Epithelial cell of esophagus (primary cell): ENCODE measurements at regions not wholly inside any gene's neighbourhood (a gene's known extent, or its start where the extent isn't known, plus 50 kb on each side); places are given as distances from the start of the nearest gene placed in this dataset.
A peak's percentile ranks its signal among the peaks of the same experiment; 100 is the strongest.
"Not testable (repeated sequence)": the region's sequence is repeated elsewhere in the genome, so short reads cannot be mapped to it uniquely, and the experiment has no call there.

Experiments
- DNase-seq: peaks from one replicate; pipeline ENCODE4 v3.0.0; 2010; ENCODE audit warnings: low read depth
- H3K4me3 ChIP-seq: 2 replicates; pipeline ENCODE4 v1.5.1; 2011; ENCODE audit warnings: mild to moderate bottlenecking, low read length, control low read depth
- CTCF ChIP-seq: IDR thresholded peaks from 2 replicates; pipeline ENCODE4 v1.5.1; 2011; ENCODE audit warnings: low read depth, mild to moderate bottlenecking, low read length, control low read depth, inconsistent platforms; ENCODE audit not compliant: insufficient read depth; ENCODE audit errors: missing control alignments

- H3K4me3 ChIP-seq: no peak overlapping the region
- TF ChIP-seq CTCF: no peak
- peak; percentile 88 for DNase-seq
These were observed 592.4 kb downstream of the CSNK1G3 start for GRCh38 chr5:124104344-124104743.

GRCh38 chr5:124103671-124104070 is 591.7 kb downstream of the CSNK1G3 start:
- peak; percentile 87 for DNase-seq
- TF ChIP-seq CTCF: no peak

GRCh38 chr5:124103056-124103455 is 591.1 kb downstream of the CSNK1G3 start:
- not testable (repeated sequence) for H3K4me3 ChIP-seq
- peak; percentile 42 for DNase-seq

More at GRCh38 chr5:124103671-124104070, 591.7 kb downstream of the CSNK1G3 start:
- no peak overlapping the region for H3K4me3 ChIP-seq

- H3K4me3 ChIP-seq: no peak overlapping the region
- peak; percentile 4 for DNase-seq
These were observed 590.5 kb downstream of the CSNK1G3 start for GRCh38 chr5:124102486-124102885.

GRCh38 chr5:124093658-124094057 is 581.7 kb downstream of the CSNK1G3 start:
- no peak overlapping the region for H3K4me3 ChIP-seq
- DNase-seq: no peak
- TF ChIP-seq CTCF: no peak

More at GRCh38 chr5:124102486-124102885, 590.5 kb downstream of the CSNK1G3 start:
- TF ChIP-seq CTCF: no peak

- TF ChIP-seq CTCF: no peak
- DNase-seq: no peak
- H3K4me3 ChIP-seq: no peak overlapping the region
These were observed 578.1 kb downstream of the CSNK1G3 start for GRCh38 chr5:124090115-124090514.

- no peak overlapping the region for H3K4me3 ChIP-seq
- no peak for DNase-seq
- TF ChIP-seq CTCF: no peak
These were observed 577.6 kb downstream of the CSNK1G3 start for GRCh38 chr5:124089578-124089977.
